ENCODE measurements at regions not wholly inside any gene's neighbourhood (a gene's known extent, or its start where the extent isn't known, plus 50 kb on each side); places are given as distances from the start of the nearest gene placed in this dataset.

- TF ChIP-seq CTCF (IDR thresholded peaks at IDR 0.05; ENCODE audit: insufficient read depth, low read length, poor library complexity, severe bottlenecking) (no peak), EZH2phosphoT487 (conservative IDR thresholded peaks at IDR 0.05; ENCODE audit: low read length) (no peak)
Measured at GRCh38 chr16:5979905-5980550, 882.4 kb upstream of the EEF2KMT start.

Measured in SU-DHL-6 (cell line).